ENCODE measurements at regions not wholly inside any gene's neighbourhood (a gene's known extent, or its start where the extent isn't known, plus 50 kb on each side); places are given as distances from the start of the nearest gene placed in this dataset.
"Not testable (repeated sequence)": the region's sequence is repeated elsewhere in the genome, so short reads cannot be mapped to it uniquely, and the experiment has no call there.

GRCh38 chr17:33858121-33858520 is 397.0 kb upstream of the CCL2 start:
- no peak for ATAC-seq
- H3K4me1 Mint-ChIP-seq: no peaks in the 10 kb centered on the region
- DNase-seq: no peak
- H3K27ac Mint-ChIP-seq: no peak overlapping the region
- H3K36me3 Mint-ChIP-seq (ENCODE audit: low read depth): no peaks in the 10 kb centered on the region
- POLR2A ChIA-PET: no interaction called here
- no peaks in the 10 kb centered on the region for H3K9me3 Mint-ChIP-seq (ENCODE audit: low read depth)
- H3K4me3 Mint-ChIP-seq: no peak overlapping the region
- H3K27me3 Mint-ChIP-seq: peaks cover 21% of the 10 kb centered on the region
- intact Hi-C loops (cut with DNase I, micrococcal nuclease): no loop called here
- CTCF ChIA-PET: no interaction called here

- Mint-ChIP-seq H3K4me1 (no peaks in the 10 kb centered on the region), H3K27ac (no peak overlapping the region), H3K4me3 (no peak overlapping the region), H3K36me3 (ENCODE audit: low read depth) (no peaks in the 10 kb centered on the region), H3K9me3 (ENCODE audit: low read depth) (no peaks in the 10 kb centered on the region), H3K27me3 (peaks cover 23% of the 10 kb centered on the region)
- ATAC-seq (no peak), DNase-seq (no peak)
- POLR2A ChIA-PET: no interaction called here
- CTCF ChIA-PET: no interaction called here
- intact Hi-C loops (cut with DNase I, micrococcal nuclease): no loop called here
Observed at GRCh38 chr17:33858682-33859081, 396.4 kb upstream of the CCL2 start.

- H3K9me3 Mint-ChIP-seq (ENCODE audit: low read depth): no peaks in the 10 kb centered on the region
- ChIA-PET CTCF (no interaction called here), POLR2A (no interaction called here)
- intact Hi-C loops (cut with DNase I, micrococcal nuclease): no loop called here
- no peak overlapping the region for H3K4me3 Mint-ChIP-seq
- no peak overlapping the region for H3K27ac Mint-ChIP-seq
- no peaks in the 10 kb centered on the region for H3K36me3 Mint-ChIP-seq (ENCODE audit: low read depth)
- ATAC-seq (no peak), DNase-seq (no peak)
- H3K4me1 Mint-ChIP-seq: no peaks in the 10 kb centered on the region
- H3K27me3 Mint-ChIP-seq: peaks cover 10% of the 10 kb centered on the region
Observed at GRCh38 chr17:33862772-33863602, 392.1 kb upstream of the CCL2 start.

GRCh38 chr17:33864758-33865229 is 390.3 kb upstream of the CCL2 start:
- ChIA-PET POLR2A (no interaction called here), CTCF (interaction anchor here (0.6 kb wide), 1 partner anchor 970 kb away, joined by 3 read pairs; no protein-coding TSS in a partner anchor)
- no peaks in the 10 kb centered on the region for H3K36me3 Mint-ChIP-seq (ENCODE audit: low read depth)
- no peaks in the 10 kb centered on the region for H3K4me1 Mint-ChIP-seq
- intact Hi-C loops (cut with DNase I, micrococcal nuclease): loop anchor here in 1 of 2 experiments (5.0 kb wide), 1 partner anchor 53 kb away; no protein-coding TSS in a partner anchor
- DNase-seq (no peak), ATAC-seq (no peak)
- no peak overlapping the region for H3K4me3 Mint-ChIP-seq
- H3K27ac Mint-ChIP-seq: no peak overlapping the region
- no peaks in the 10 kb centered on the region for H3K9me3 Mint-ChIP-seq (ENCODE audit: low read depth)
- H3K27me3 Mint-ChIP-seq: peaks cover 6% of the 10 kb centered on the region

GRCh38 chr17:33868899-33869298 is 386.2 kb upstream of the CCL2 start:
- H3K27me3 Mint-ChIP-seq: peaks cover 13% of the 10 kb centered on the region
- DNase-seq: no peak
- no peak overlapping the region for H3K4me3 Mint-ChIP-seq
- H3K36me3 Mint-ChIP-seq (ENCODE audit: low read depth): no peaks in the 10 kb centered on the region
- H3K27ac Mint-ChIP-seq: no peak overlapping the region
- no peaks in the 10 kb centered on the region for H3K9me3 Mint-ChIP-seq (ENCODE audit: low read depth)
- POLR2A ChIA-PET: no interaction called here
- ATAC-seq: no peak
- intact Hi-C loops (cut with DNase I, micrococcal nuclease): loop anchor here in 1 of 2 experiments (5.0 kb wide), 1 partner anchor 48 kb away; no protein-coding TSS in a partner anchor
- CTCF ChIA-PET: no interaction called here
- H3K4me1 Mint-ChIP-seq: no peaks in the 10 kb centered on the region

- Mint-ChIP-seq H3K4me3 (no peak overlapping the region), H3K27ac (no peak overlapping the region), H3K36me3 (ENCODE audit: low read depth) (no peaks in the 10 kb centered on the region), H3K4me1 (no peaks in the 10 kb centered on the region), H3K27me3 (peaks cover 17% of the 10 kb centered on the region), H3K9me3 (ENCODE audit: low read depth) (no peaks in the 10 kb centered on the region)
- no peak for ATAC-seq
- intact Hi-C loops (cut with DNase I, micrococcal nuclease): no loop called here
- CTCF ChIA-PET: no interaction called here
- POLR2A ChIA-PET: no interaction called here
- no peak for DNase-seq
Observed at GRCh38 chr17:33870936-33871335, 384.1 kb upstream of the CCL2 start.

GRCh38 chr17:33871720-33872540 is 383.2 kb upstream of the CCL2 start:
- no peak overlapping the region for H3K4me3 Mint-ChIP-seq
- ChIA-PET CTCF (interaction anchor here (0.7 kb wide), 1 partner anchor 509 kb away, joined by 3 read pairs; no protein-coding TSS in a partner anchor), POLR2A (no interaction called here)
- no peaks in the 10 kb centered on the region for H3K36me3 Mint-ChIP-seq (ENCODE audit: low read depth)
- no peaks in the 10 kb centered on the region for H3K4me1 Mint-ChIP-seq
- peaks cover 18% of the 10 kb centered on the region for H3K27me3 Mint-ChIP-seq
- intact Hi-C loops (cut with DNase I, micrococcal nuclease): no loop called here
- no peaks in the 10 kb centered on the region for H3K9me3 Mint-ChIP-seq (ENCODE audit: low read depth)
- no peak overlapping the region for H3K27ac Mint-ChIP-seq
- DNase-seq (peak; percentile 17), ATAC-seq (no peak)

GRCh38 chr17:33873201-33873617 is 381.9 kb upstream of the CCL2 start:
- Mint-ChIP-seq H3K4me1 (no peaks in the 10 kb centered on the region), H3K27me3 (peaks cover 21% of the 10 kb centered on the region), H3K27ac (no peak overlapping the region), H3K36me3 (ENCODE audit: low read depth) (no peaks in the 10 kb centered on the region), H3K4me3 (no peak overlapping the region), H3K9me3 (ENCODE audit: low read depth) (no peaks in the 10 kb centered on the region)
- intact Hi-C loops (cut with DNase I, micrococcal nuclease): no loop called here
- ATAC-seq (no peak), DNase-seq (no peak)
- CTCF ChIA-PET: interaction anchor here (0.7 kb wide), 1 partner anchor 508 kb away, joined by 3 read pairs; no protein-coding TSS in a partner anchor
- POLR2A ChIA-PET: no interaction called here

- H3K4me1 Mint-ChIP-seq: no peaks in the 10 kb centered on the region
- intact Hi-C loops (cut with DNase I, micrococcal nuclease): no loop called here
- H3K36me3 Mint-ChIP-seq (ENCODE audit: low read depth): no peaks in the 10 kb centered on the region
- no peak overlapping the region for H3K4me3 Mint-ChIP-seq
- CTCF ChIA-PET: interaction anchor here (0.6 kb wide), 1 partner anchor 193 kb away, joined by 3 read pairs; no protein-coding TSS in a partner anchor
- H3K27me3 Mint-ChIP-seq: peaks cover 22% of the 10 kb centered on the region
- no peak overlapping the region for H3K27ac Mint-ChIP-seq
- POLR2A ChIA-PET: no interaction called here
- no peak for DNase-seq
- no peak for ATAC-seq
- no peaks in the 10 kb centered on the region for H3K9me3 Mint-ChIP-seq (ENCODE audit: low read depth)
Observed at GRCh38 chr17:33874617-33875060, 380.4 kb upstream of the CCL2 start.

- H3K27ac Mint-ChIP-seq: no peak overlapping the region
- intact Hi-C loops (cut with DNase I, micrococcal nuclease): no loop called here
- no peaks in the 10 kb centered on the region for H3K9me3 Mint-ChIP-seq (ENCODE audit: low read depth)
- no peaks in the 10 kb centered on the region for H3K36me3 Mint-ChIP-seq (ENCODE audit: low read depth)
- no peak overlapping the region for H3K4me3 Mint-ChIP-seq
- DNase-seq (no peak), ATAC-seq (no peak)
- CTCF ChIA-PET: interaction anchor here (0.6 kb wide), 1 partner anchor 9 kb away, joined by 4 read pairs; no protein-coding TSS in a partner anchor
- no peaks in the 10 kb centered on the region for H3K4me1 Mint-ChIP-seq
- POLR2A ChIA-PET: interaction anchor here (0.7 kb wide), 1 partner anchor 1603 kb away, joined by 3 read pairs; no protein-coding TSS in a partner anchor
- H3K27me3 Mint-ChIP-seq: peaks cover 22% of the 10 kb centered on the region
Observed at GRCh38 chr17:33875973-33876372, 379.1 kb upstream of the CCL2 start.

- CTCF ChIA-PET; POLR2A ChIA-PET; ATAC-seq; H3K36me3 Mint-ChIP-seq (ENCODE audit: low read depth); H3K4me1 Mint-ChIP-seq; H3K4me3 Mint-ChIP-seq; H3K9me3 Mint-ChIP-seq (ENCODE audit: low read depth); H3K27me3 Mint-ChIP-seq; intact Hi-C loops (cut with DNase I, micrococcal nuclease); H3K27ac Mint-ChIP-seq; DNase-seq: not testable (repeated sequence)
Observed at GRCh38 chr17:33882273-33882672, 372.8 kb upstream of the CCL2 start.

Measured in activated CD4-positive, alpha-beta T cell treated with anti-CD3 and anti-CD28 coated beads for 36 hours (primary cell).